ENCODE measurements at regions not wholly inside any gene's neighbourhood (a gene's known extent, or its start where the extent isn't known, plus 50 kb on each side); places are given as distances from the start of the nearest gene placed in this dataset.

DNA sequence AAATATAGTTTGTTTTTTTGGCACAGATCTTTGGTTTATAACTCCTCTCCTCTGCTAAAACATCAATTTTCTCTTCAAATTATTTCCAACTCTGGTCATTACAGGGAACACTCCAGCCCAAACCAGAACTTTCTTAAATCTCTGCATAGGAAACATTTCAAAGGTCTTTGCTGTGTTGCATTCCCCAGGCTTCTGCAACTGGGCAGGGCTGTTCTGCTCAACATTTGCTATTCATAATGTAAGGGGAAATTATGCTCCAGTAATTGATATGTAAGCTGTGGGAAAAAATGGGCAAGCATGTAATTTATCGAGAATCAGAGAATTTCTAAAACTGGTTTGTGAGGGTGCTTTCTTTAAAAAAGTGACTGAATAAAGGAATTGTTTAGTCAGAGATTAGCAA lies 410.4 kb downstream of the TUSC7 start:
- H3K9me3 ChIP-seq (ENCODE audit: insufficient read depth, low read length, severe bottlenecking): no peaks in the 10 kb centered on the region
- no peak overlapping the region for H3K27ac ChIP-seq (ENCODE audit: low read length)
- no peaks in the 10 kb centered on the region for H4K20me1 ChIP-seq (ENCODE audit: insufficient read depth, low read length)
- H3K4me3 ChIP-seq (ENCODE audit: low read depth in 1 of 2, low read length in 2 of 2): no peak overlapping the region
- H3K79me2 ChIP-seq (ENCODE audit: insufficient read depth, low read length): no peaks in the 10 kb centered on the region
- DNase-seq (no peak), ATAC-seq (ENCODE audit: insufficient read depth, low read depth) (no peak)
- no peak overlapping the region for H3K4me2 ChIP-seq (ENCODE audit: insufficient read depth, low read length)
- H3K9ac ChIP-seq (ENCODE audit: low read depth, low read length): no peak overlapping the region
- H3K4me1 ChIP-seq (ENCODE audit: insufficient read depth, low read length): no peaks in the 10 kb centered on the region
- H2AFZ ChIP-seq (ENCODE audit: low read depth, low read length): no peak overlapping the region
- no peaks in the 10 kb centered on the region for H3K36me3 ChIP-seq (ENCODE audit: insufficient read depth, low read length)
- H3K27me3 ChIP-seq (ENCODE audit: insufficient read depth, low read length, poor library complexity): no peaks in the 10 kb centered on the region
- TF ChIP-seq, protein P1, sequence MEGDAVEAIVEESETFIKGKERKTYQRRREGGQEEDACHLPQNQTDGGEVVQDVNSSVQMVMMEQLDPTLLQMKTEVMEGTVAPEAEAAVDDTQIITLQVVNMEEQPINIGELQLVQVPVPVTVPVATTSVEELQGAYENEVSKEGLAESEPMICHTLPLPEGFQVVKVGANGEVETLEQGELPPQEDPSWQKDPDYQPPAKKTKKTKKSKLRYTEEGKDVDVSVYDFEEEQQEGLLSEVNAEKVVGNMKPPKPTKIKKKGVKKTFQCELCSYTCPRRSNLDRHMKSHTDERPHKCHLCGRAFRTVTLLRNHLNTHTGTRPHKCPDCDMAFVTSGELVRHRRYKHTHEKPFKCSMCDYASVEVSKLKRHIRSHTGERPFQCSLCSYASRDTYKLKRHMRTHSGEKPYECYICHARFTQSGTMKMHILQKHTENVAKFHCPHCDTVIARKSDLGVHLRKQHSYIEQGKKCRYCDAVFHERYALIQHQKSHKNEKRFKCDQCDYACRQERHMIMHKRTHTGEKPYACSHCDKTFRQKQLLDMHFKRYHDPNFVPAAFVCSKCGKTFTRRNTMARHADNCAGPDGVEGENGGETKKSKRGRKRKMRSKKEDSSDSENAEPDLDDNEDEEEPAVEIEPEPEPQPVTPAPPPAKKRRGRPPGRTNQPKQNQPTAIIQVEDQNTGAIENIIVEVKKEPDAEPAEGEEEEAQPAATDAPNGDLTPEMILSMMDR (IDR thresholded peaks at IDR 0.05; ENCODE audit: borderline replicate concordance, extremely low read depth, low read length, poor library complexity, severe bottlenecking): no peak
- no peak for TF ChIP-seq EZH2 (IDR thresholded peaks at IDR 0.05; ENCODE audit: borderline replicate concordance, low read depth, low read length, severe bottlenecking)

DNA sequence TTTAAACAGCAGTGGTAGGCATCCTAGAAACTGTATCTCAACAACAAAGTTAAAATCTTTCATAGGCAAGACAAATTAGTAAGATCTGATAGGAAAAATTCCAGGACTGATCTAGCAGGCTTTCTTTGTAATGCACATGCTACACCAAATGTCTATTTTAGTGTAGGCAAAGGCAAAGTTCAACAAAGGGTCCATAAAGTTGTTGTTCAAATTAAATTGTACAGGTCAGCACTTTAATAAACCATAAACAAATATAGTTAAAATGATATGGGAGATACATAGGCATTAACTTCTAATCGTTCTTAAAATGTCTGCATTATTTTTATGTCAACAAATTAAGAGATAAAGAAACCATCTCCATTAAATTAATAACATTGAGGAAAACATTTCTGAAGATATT lies 413.0 kb downstream of the TUSC7 start:
- TF ChIP-seq EZH2 (IDR thresholded peaks at IDR 0.05; ENCODE audit: borderline replicate concordance, low read depth, low read length, severe bottlenecking): no peak
- TF ChIP-seq, protein P1 (IDR thresholded peaks at IDR 0.05; ENCODE audit: borderline replicate concordance, extremely low read depth, low read length, poor library complexity, severe bottlenecking): no peak

DNA sequence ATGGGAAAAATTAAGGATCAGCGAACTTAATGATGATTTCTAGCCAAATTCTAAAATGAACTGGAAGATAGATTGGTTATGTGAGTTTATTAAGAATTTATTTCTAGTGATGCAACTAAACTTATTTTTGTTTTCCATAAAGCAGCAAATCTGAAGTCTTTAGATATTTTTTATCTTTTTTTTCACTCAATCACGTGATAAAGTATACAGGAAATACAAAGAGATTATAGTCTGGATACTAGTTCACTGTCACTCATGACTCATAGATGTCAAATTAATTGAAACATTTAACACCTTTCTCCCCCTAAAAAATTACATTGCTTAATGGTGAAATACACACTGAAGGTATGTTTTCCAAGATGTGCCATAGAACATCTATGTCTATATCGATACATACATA lies 416.9 kb downstream of the TUSC7 start:
- Histone ChIP-seq H3K4me1 (ENCODE audit: insufficient read depth, low read length) (no peaks in the 10 kb centered on the region), H4K20me1 (ENCODE audit: insufficient read depth, low read length) (no peaks in the 10 kb centered on the region), H3K27ac (ENCODE audit: low read length) (no peak overlapping the region), H3K9me3 (ENCODE audit: insufficient read depth, low read length, severe bottlenecking) (no peaks in the 10 kb centered on the region), H3K4me2 (ENCODE audit: insufficient read depth, low read length) (no peak overlapping the region), H3K79me2 (ENCODE audit: insufficient read depth, low read length) (no peaks in the 10 kb centered on the region), H3K9ac (ENCODE audit: low read depth, low read length) (no peak overlapping the region), H2AFZ (ENCODE audit: low read depth, low read length) (no peak overlapping the region), H3K27me3 (ENCODE audit: insufficient read depth, low read length, poor library complexity) (no peaks in the 10 kb centered on the region), H3K4me3 (ENCODE audit: low read depth in 1 of 2, low read length in 2 of 2) (no peak overlapping the region), H3K36me3 (ENCODE audit: insufficient read depth, low read length) (no peaks in the 10 kb centered on the region)
- DNase-seq (no peak), ATAC-seq (ENCODE audit: insufficient read depth, low read depth) (no peak)
- no peak for TF ChIP-seq EZH2 (IDR thresholded peaks at IDR 0.05; ENCODE audit: borderline replicate concordance, low read depth, low read length, severe bottlenecking)
- TF ChIP-seq, protein P1 (IDR thresholded peaks at IDR 0.05; ENCODE audit: borderline replicate concordance, extremely low read depth, low read length, poor library complexity, severe bottlenecking): no peak

More for the DNA sequence above, 413.0 kb downstream of the TUSC7 start:
- Histone ChIP-seq H3K79me2 (ENCODE audit: insufficient read depth, low read length) (no peaks in the 10 kb centered on the region), H3K4me3 (ENCODE audit: low read depth in 1 of 2, low read length in 2 of 2) (no peak overlapping the region), H3K9me3 (ENCODE audit: insufficient read depth, low read length, severe bottlenecking) (no peaks in the 10 kb centered on the region), H3K4me2 (ENCODE audit: insufficient read depth, low read length) (no peak overlapping the region), H4K20me1 (ENCODE audit: insufficient read depth, low read length) (no peaks in the 10 kb centered on the region), H3K4me1 (ENCODE audit: insufficient read depth, low read length) (no peaks in the 10 kb centered on the region), H2AFZ (ENCODE audit: low read depth, low read length) (no peak overlapping the region), H3K27me3 (ENCODE audit: insufficient read depth, low read length, poor library complexity) (no peaks in the 10 kb centered on the region), H3K9ac (ENCODE audit: low read depth, low read length) (no peak overlapping the region), H3K27ac (ENCODE audit: low read length) (no peak overlapping the region), H3K36me3 (ENCODE audit: insufficient read depth, low read length) (no peaks in the 10 kb centered on the region)
- DNase-seq (no peak), ATAC-seq (ENCODE audit: insufficient read depth, low read depth) (no peak)
